Prostate gland (tissue), 2 donors: ENCODE measurements at regions not wholly inside any gene's neighbourhood (a gene's known extent, or its start where the extent isn't known, plus 50 kb on each side); places are given as distances from the start of the nearest gene placed in this dataset.

Experiments used
- DNase-seq: peaks from one replicate; pipeline ENCODE4 v3.0.0-alpha.2; 2019; ENCODE audit warnings: low spot score
- H3K27ac ChIP-seq, 2 donors: fragments of 200-600 bp; sonication (generic); 2 replicates each; pipeline ENCODE4 v1.5.1; 2017 to 2019
- H3K27me3 ChIP-seq: fragments of 200-600 bp; sonication (generic); replicated peaks from 2 replicates; pipeline ENCODE4 v1.5.1; 2019; ENCODE audit not compliant: insufficient read depth
- H3K36me3 ChIP-seq, 2 donors: fragments of 200-600 bp; sonication (generic); 1 replicate in 1 of 2; 2 replicates in 1 of 2; pipeline versions ENCODE4 v1.5.1 to v1.8.1; 2017 to 2019
- H3K4me1 ChIP-seq: fragments of 200-600 bp; sonication (generic); replicated peaks from 2 replicates; pipeline ENCODE4 v1.5.1; 2019
- H3K4me3 ChIP-seq, 2 donors: fragments of 200-600 bp; sonication (generic); 2 replicates each; pipeline ENCODE4 v1.5.1; 2017 to 2019
- H3K9me3 ChIP-seq: fragments of 200-600 bp; sonication (generic); 2 replicates; pipeline ENCODE4 v1.5.1; 2017
- POLR2A ChIP-seq: fragments of 450-650 bp; IDR thresholded peaks from one replicate; pipeline ENCODE4 v1.6.1; 2016; ENCODE audit warnings: antibody characterized with exemption, mild to moderate bottlenecking
- POLR2AphosphoS5 ChIP-seq: sonication (generic); formaldehyde crosslinking; IDR thresholded peaks from one replicate; pipeline ENCODE4 v1.6.1; 2017; ENCODE audit warnings: antibody characterized with exemption
- WGBS: methylation state at CpG from one replicate; pipeline ENCODE4 v1.1.5; 2018; 5-methylcytosine and 5-hydroxymethylcytosine counted together
- intact Hi-C: fragments of 100-400 bp; cut with DNase I; formaldehyde crosslinking; loops from one replicate; pipeline ENCODE4 v1.14.2; 2022
- TF ChIP-seq, protein P1 (sequence below), 4 experiments: fragments of 200-600 bp in 2 of 4; fragments of 450-650 bp in 2 of 4; sonication (generic) in 2 of 4; IDR thresholded peaks; 1 replicate in 3 of 4; 2 replicates in 1 of 4; pipeline ENCODE4 v1.5.1; 2016 to 2019; ENCODE audit warnings: antibody characterized with exemption in 4 of 4, mild to moderate bottlenecking in 2 of 4, moderate library complexity in 2 of 4

DNA sequence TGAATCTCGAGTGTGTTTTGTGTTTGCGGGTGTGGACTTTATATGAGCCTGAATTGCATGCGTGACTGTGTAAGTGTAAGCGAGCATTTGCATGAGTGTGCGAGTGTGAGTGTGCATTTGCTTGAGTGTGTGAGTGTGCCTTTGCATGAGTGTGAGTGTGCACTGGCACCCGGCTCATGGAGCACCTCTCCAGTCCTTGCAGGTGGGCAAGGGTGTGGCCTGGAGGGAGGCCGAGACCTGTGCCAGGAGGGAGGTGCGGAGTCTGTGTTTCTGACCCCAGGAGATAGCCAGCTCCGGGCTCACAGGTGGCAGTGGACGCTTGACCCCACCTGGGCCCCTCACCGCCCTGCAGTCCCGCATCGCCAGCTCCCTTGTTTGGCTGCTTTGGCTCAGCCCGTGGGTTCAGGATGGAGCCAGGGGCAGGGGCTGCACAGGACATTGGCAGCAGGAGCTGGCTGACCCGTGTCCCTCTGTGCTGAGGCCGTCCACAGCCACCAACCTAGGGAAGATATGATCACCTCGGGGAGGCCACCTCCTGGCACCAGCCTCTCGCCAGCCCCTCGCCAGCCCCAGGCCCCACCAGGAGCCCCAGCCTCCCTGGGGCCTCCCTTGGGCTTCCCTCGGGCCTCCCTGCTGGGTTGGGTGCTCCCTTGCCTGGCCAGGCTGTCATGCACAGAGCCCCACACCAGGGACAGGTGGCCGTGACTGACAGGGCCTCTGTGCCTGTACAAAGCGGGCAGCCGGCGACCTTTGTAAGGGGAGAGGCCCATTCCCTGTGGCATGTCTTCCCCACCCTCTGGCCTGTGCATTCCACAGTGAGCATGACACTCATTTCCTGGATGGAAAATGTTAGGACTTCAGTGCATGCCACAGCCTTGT, 81.6 kb downstream of the PTGR3 start:
- intact Hi-C loops = no loop called here
- H3K36me3 ChIP-seq = no peaks in the 10 kb centered on the region
- H3K4me3 ChIP-seq = no peak overlapping the region
- no peak for TF ChIP-seq POLR2A
- TF ChIP-seq POLR2AphosphoS5 = no peak
- TF ChIP-seq, protein P1, sequence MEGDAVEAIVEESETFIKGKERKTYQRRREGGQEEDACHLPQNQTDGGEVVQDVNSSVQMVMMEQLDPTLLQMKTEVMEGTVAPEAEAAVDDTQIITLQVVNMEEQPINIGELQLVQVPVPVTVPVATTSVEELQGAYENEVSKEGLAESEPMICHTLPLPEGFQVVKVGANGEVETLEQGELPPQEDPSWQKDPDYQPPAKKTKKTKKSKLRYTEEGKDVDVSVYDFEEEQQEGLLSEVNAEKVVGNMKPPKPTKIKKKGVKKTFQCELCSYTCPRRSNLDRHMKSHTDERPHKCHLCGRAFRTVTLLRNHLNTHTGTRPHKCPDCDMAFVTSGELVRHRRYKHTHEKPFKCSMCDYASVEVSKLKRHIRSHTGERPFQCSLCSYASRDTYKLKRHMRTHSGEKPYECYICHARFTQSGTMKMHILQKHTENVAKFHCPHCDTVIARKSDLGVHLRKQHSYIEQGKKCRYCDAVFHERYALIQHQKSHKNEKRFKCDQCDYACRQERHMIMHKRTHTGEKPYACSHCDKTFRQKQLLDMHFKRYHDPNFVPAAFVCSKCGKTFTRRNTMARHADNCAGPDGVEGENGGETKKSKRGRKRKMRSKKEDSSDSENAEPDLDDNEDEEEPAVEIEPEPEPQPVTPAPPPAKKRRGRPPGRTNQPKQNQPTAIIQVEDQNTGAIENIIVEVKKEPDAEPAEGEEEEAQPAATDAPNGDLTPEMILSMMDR (IDR thresholded peaks at IDR 0.05) = no peak
- no peak for DNase-seq
- H3K27ac ChIP-seq = no peak overlapping the region
- peaks cover 13% of the 10 kb centered on the region for H3K27me3 ChIP-seq
- H3K9me3 ChIP-seq = no peaks in the 10 kb centered on the region
- H3K4me1 ChIP-seq = no peaks in the 10 kb centered on the region
- WGBS = 93% methylated on average over 23 of the region's 24 CpGs

DNA sequence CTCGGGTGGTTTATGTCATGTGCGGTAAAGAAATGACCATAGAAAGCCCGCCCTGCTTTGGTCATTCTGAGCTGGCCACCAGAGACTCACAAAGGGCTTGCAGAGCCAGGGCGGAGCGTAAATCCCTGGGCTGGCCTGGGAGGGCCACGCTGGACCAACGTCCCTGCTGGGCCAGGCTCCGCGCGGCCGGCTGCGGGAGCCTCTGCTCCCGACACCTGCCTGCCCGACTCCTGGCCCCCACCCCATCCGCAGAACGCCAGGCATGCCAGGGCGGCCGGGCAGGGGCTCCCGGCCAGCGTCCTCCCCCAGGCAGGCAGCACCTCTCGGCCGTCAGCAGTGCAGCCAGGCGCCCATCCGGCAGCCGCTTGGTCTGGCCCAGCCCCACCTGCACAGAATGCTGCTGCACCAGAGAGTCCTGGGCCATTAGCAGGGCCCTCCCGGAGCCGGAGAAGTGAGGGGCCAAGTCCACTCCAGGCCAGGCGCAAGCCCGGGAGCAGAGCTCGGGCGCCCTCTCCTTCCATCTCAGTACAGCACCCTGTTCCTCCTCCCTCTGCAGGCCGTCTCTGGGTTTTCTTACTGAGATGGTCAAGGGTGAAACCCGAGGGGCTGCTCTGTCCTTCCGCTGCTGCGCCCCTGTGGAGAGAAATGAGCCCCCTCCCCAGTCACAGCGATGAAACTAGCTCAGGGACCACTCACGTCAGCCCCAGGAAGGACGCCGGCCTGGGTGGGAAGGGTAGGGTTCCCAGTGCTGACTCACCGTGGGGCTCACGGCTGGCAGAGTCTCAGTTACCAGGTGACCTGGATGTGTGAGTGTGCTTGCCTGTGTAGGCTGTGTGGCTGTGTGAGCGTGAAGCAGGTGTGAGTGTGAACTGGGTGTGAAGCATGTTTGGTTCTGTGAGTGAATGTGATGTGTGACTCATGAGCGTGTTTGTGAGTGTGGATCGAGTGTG, 83.3 kb downstream of the PTGR3 start:
- intact Hi-C loops = no loop called here
- no peaks in the 10 kb centered on the region for H3K36me3 ChIP-seq
- no peak overlapping the region for H3K27ac ChIP-seq
- no peak overlapping the region for H3K4me3 ChIP-seq
- TF ChIP-seq POLR2A (no peak), POLR2AphosphoS5 (no peak)
- TF ChIP-seq, protein P1 (IDR thresholded peaks at IDR 0.05) = no peak
- no peaks in the 10 kb centered on the region for H3K9me3 ChIP-seq
- H3K27me3 ChIP-seq = peaks cover 13% of the 10 kb centered on the region
- H3K4me1 ChIP-seq = no peaks in the 10 kb centered on the region
- WGBS = 82% methylated on average over 33 of the region's 44 CpGs
- no peak for DNase-seq

DNA sequence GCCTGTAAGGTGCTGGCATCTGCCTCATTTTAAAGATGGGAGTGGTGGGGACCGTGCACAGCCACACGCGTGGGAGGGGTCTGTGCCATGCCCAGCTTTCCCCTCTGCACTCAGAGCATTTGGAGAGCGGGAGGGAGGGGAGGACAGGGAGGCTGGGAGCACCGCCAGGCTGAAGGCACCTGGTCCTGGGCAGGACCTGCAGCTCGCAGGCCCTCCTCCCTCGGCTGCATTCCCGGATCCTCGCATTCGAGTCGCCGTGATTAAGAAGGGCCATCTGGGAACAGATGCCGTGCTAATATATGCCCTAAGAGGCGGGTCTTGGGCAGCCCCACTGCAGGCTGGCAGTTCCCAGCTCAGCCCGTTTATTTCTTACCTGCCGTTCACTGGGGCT, 84.0 kb downstream of the PTGR3 start:
- WGBS = 86% methylated on average over 15 of the region's 16 CpGs
- H3K4me1 ChIP-seq = no peaks in the 10 kb centered on the region
- intact Hi-C loops = no loop called here
- DNase-seq = no peak
- no peaks in the 10 kb centered on the region for H3K9me3 ChIP-seq
- no peak overlapping the region for H3K27ac ChIP-seq
- TF ChIP-seq POLR2A (no peak), POLR2AphosphoS5 (no peak)
- TF ChIP-seq, protein P1 (IDR thresholded peaks at IDR 0.05) = no peak
- H3K36me3 ChIP-seq = no peaks in the 10 kb centered on the region
- peaks cover 13% of the 10 kb centered on the region for H3K27me3 ChIP-seq
- no peak overlapping the region for H3K4me3 ChIP-seq

DNA sequence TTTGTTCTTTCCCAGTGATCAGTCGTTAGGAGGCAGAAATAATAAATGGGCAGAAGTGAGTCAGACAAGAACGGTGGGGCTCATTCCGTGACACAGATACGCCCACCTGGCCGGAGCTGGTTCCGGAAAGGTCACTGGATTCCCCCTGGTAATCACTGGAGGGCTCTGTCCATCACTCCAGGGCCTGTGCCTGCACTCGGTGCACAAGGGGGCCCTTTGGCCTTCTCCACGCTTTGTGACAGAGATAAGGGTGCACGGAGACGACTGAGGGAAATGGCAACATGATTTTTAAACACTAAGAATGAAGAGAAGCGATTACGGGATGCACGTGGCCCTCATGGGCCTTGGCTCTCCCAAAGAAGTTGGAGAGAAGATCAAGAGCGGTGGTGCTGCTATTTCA, 84.4 kb downstream of the PTGR3 start:
- H3K27me3 ChIP-seq = peaks cover 13% of the 10 kb centered on the region
- TF ChIP-seq POLR2AphosphoS5 (no peak), POLR2A (no peak)
- TF ChIP-seq, protein P1 (IDR thresholded peaks at IDR 0.05) = no peak

More for the DNA sequence above, 84.4 kb downstream of the PTGR3 start:
- no peak overlapping the region for H3K27ac ChIP-seq
- intact Hi-C loops = no loop called here
- no peaks in the 10 kb centered on the region for H3K36me3 ChIP-seq
- no peaks in the 10 kb centered on the region for H3K9me3 ChIP-seq
- no peak overlapping the region for H3K4me3 ChIP-seq
- H3K4me1 ChIP-seq = no peaks in the 10 kb centered on the region
- DNase-seq = no peak
- WGBS = 91% methylated on average over 14 of the region's 14 CpGs
